Fibroblast of lung (primary cell): ENCODE measurements at regions not wholly inside any gene's neighbourhood (a gene's known extent, or its start where the extent isn't known, plus 50 kb on each side); places are given as distances from the start of the nearest gene placed in this dataset.
A peak's percentile ranks its signal among the peaks of the same experiment; 100 is the strongest.

ENCODE experiments used
- DNase-seq, 2 donors: peaks; one replicate each; pipeline versions ENCODE4 v3.0.0 to v3.0.0-alpha.2; 2010; ENCODE audit warnings: low read depth in 2 of 2
- H2AFZ ChIP-seq: 2 replicates; pipeline ENCODE4 v1.5.1; 2012; ENCODE audit warnings: low read length, control low read depth, inconsistent platforms
- H3K27ac ChIP-seq: 2 replicates; pipeline ENCODE4 v1.5.1; 2011; ENCODE audit warnings: low read length, control low read depth; ENCODE audit not compliant: insufficient read depth
- H3K27me3 ChIP-seq: 2 replicates; pipeline ENCODE4 v1.5.1; 2011; ENCODE audit warnings: mild to moderate bottlenecking, low read length; ENCODE audit not compliant: control insufficient read depth, insufficient read depth
- H3K36me3 ChIP-seq: 2 replicates; pipeline ENCODE4 v1.5.1; 2011; ENCODE audit warnings: low read length; ENCODE audit not compliant: control insufficient read depth, insufficient read depth
- H3K4me1 ChIP-seq: 2 replicates; pipeline ENCODE4 v1.5.1; 2011; ENCODE audit warnings: low read length; ENCODE audit not compliant: control insufficient read depth, insufficient read depth; ENCODE audit errors: extremely low read depth
- H3K4me2 ChIP-seq: 2 replicates; pipeline ENCODE4 v1.5.1; 2011; ENCODE audit warnings: low read length, control low read depth; ENCODE audit not compliant: insufficient read depth; ENCODE audit errors: extremely low read depth
- H3K4me3 ChIP-seq, 4 experiments: fragments of 200-600 bp in 1 of 4; sonication (generic) in 1 of 4; replicated peaks in 1 of 4; 2 replicates each; pipeline ENCODE4 v1.5.1; 2011 to 2016; ENCODE audit warnings: low read length in 4 of 4, low read depth in 3 of 4, mild to moderate bottlenecking in 3 of 4, control low read depth in 2 of 4, inconsistent platforms in 1 of 4, mixed read lengths in 1 of 4; ENCODE audit not compliant: insufficient read depth in 1 of 4; ENCODE audit errors: control extremely low read depth in 1 of 4
- H3K79me2 ChIP-seq: 2 replicates; pipeline ENCODE4 v1.5.1; 2012; ENCODE audit warnings: mild to moderate bottlenecking, low read length, inconsistent platforms; ENCODE audit not compliant: control insufficient read depth, insufficient read depth
- H3K9ac ChIP-seq: 2 replicates; pipeline ENCODE4 v1.5.1; 2011; ENCODE audit warnings: mild to moderate bottlenecking, low read length, control low read depth; ENCODE audit not compliant: insufficient read depth
- H3K9me3 ChIP-seq: 2 replicates; pipeline ENCODE4 v1.5.1; 2012; ENCODE audit warnings: low read depth, low read length; ENCODE audit not compliant: control insufficient read depth, insufficient read depth
- H4K20me1 ChIP-seq: 2 replicates; pipeline ENCODE4 v1.5.1; 2011; ENCODE audit warnings: low read length; ENCODE audit not compliant: control insufficient read depth, insufficient read depth; ENCODE audit errors: extremely low read depth
- CTCF ChIP-seq, 2 donors: IDR thresholded peaks in 1 of 2; conservative IDR thresholded peaks in 1 of 2; 1 replicate in 1 of 2; 2 replicates in 1 of 2; pipeline ENCODE4 v1.5.1; 2011 to 2012; ENCODE audit warnings: low read length in 2 of 2, control low read depth in 1 of 2, inconsistent platforms in 1 of 2, low read depth in 1 of 2, mild to moderate bottlenecking in 1 of 2
- EZH2 ChIP-seq: IDR thresholded peaks from 2 replicates; pipeline ENCODE4 v1.5.1; 2012; ENCODE audit warnings: low read length, control low read depth, mild to moderate bottlenecking; ENCODE audit errors: missing control alignments

- H3K27me3 ChIP-seq = no peaks in the 10 kb centered on the region
- H3K4me2 ChIP-seq = no peak overlapping the region
- TF ChIP-seq EZH2 (no peak), CTCF (conservative IDR thresholded peaks at IDR 0.05 in 1 of 2, IDR thresholded peaks at IDR 0.05 in 1 of 2; ENCODE audit: low read depth in 1 of 2, low read length in 2 of 2) (no peak)
- H3K79me2 ChIP-seq = no peaks in the 10 kb centered on the region
- H3K4me1 ChIP-seq = no peaks in the 10 kb centered on the region
- H4K20me1 ChIP-seq = no peaks in the 10 kb centered on the region
- DNase-seq = no peak
- no peak overlapping the region for H2AFZ ChIP-seq
- H3K9ac ChIP-seq = no peak overlapping the region
- no peaks in the 10 kb centered on the region for H3K36me3 ChIP-seq
- H3K4me3 ChIP-seq = no peak overlapping the region
- no peak overlapping the region for H3K27ac ChIP-seq
- no peaks in the 10 kb centered on the region for H3K9me3 ChIP-seq
These were observed 80.6 kb upstream of the HMCN1 start for GRCh38 chr1:185653615-185654014.

- H3K27me3 ChIP-seq = no peaks in the 10 kb centered on the region
- H3K9me3 ChIP-seq = no peaks in the 10 kb centered on the region
- no peaks in the 10 kb centered on the region for H4K20me1 ChIP-seq
- TF ChIP-seq CTCF (conservative IDR thresholded peaks at IDR 0.05 in 1 of 2, IDR thresholded peaks at IDR 0.05 in 1 of 2; ENCODE audit: low read depth in 1 of 2, low read length in 2 of 2) (peak in 1 of 2 donors; percentile 14), EZH2 (no peak)
- H3K9ac ChIP-seq = no peak overlapping the region
- H3K4me1 ChIP-seq = no peaks in the 10 kb centered on the region
- no peak overlapping the region for H3K4me3 ChIP-seq
- no peaks in the 10 kb centered on the region for H3K36me3 ChIP-seq
- no peak overlapping the region for H3K27ac ChIP-seq
- H3K79me2 ChIP-seq = no peaks in the 10 kb centered on the region
- DNase-seq = peak in 1 of 2 donors; percentile 10
- no peak overlapping the region for H2AFZ ChIP-seq
- no peak overlapping the region for H3K4me2 ChIP-seq
These were observed 81.8 kb upstream of the HMCN1 start for GRCh38 chr1:185652348-185652747.

- TF ChIP-seq CTCF (conservative IDR thresholded peaks at IDR 0.05 in 1 of 2, IDR thresholded peaks at IDR 0.05 in 1 of 2; ENCODE audit: low read depth in 1 of 2, low read length in 2 of 2) (no peak), EZH2 (no peak)
- H3K9me3 ChIP-seq = no peaks in the 10 kb centered on the region
These were observed 83.5 kb upstream of the HMCN1 start for GRCh38 chr1:185650602-185651230.

More at GRCh38 chr1:185650602-185651230, 83.5 kb upstream of the HMCN1 start:
- H4K20me1 ChIP-seq = no peaks in the 10 kb centered on the region
- no peak overlapping the region for H2AFZ ChIP-seq
- no peaks in the 10 kb centered on the region for H3K36me3 ChIP-seq
- H3K27me3 ChIP-seq = no peaks in the 10 kb centered on the region
- no peaks in the 10 kb centered on the region for H3K79me2 ChIP-seq
- H3K9ac ChIP-seq = no peak overlapping the region
- H3K4me1 ChIP-seq = no peaks in the 10 kb centered on the region
- no peak overlapping the region for H3K4me2 ChIP-seq
- no peak for DNase-seq
- H3K4me3 ChIP-seq = no peak overlapping the region
- H3K27ac ChIP-seq = no peak overlapping the region
